ENCODE measurements at regions not wholly inside any gene's neighbourhood (a gene's known extent, or its start where the extent isn't known, plus 50 kb on each side); places are given as distances from the start of the nearest gene placed in this dataset.

DNA sequence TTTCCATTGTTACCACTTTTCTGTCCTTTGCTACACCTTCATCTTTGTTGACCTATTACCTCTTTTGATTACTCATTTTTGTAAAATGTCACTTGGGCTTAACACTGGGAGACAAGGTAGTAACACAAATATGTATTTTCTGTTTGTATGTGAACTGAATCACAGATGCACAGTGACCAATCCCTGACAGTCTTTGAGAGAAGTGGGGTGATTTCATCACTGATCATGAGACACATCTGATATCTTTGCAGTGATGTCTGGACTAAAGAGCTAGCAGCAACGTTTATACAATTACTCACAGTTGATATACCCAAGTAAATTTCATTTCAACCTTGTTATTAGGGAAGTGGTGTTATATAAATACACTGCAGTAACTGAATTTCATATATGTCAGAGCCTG lies 1397.4 kb upstream of the SPRY2 start:
- DNase-seq, result no peak

DNA sequence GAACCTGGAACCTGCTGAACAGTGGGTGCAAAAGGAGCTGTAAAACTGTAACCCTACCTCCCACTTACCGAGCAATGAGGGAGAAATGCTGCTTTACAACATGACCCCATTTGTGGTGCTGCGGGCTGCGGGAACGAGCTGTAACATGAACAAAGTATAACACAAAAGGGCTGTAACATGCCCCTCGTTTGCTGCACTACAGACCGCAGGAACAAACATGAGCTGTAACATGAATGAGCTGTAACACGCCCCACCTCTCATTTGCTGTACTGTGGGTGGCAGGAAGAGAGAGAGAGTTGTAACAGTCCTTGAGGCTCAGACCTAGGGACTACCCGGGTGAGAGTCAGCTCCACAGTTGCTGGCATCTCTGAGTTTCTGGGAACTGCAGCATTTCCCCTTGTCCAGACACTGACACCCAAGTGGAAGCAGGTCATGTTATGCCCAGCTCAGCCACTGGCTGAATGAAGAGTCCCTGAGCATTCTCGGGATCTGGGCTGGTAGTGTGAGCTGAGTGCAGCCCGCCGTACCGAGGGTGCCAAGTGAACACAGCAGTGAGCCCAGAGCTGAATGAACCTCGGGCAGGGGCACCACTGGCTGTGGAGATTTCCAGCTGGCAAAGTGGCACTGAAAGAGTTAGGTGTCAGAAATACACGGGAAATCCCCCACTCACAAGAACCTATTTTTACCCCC lies 1385.3 kb upstream of the SPRY2 start:
- no peak for DNase-seq

DNA sequence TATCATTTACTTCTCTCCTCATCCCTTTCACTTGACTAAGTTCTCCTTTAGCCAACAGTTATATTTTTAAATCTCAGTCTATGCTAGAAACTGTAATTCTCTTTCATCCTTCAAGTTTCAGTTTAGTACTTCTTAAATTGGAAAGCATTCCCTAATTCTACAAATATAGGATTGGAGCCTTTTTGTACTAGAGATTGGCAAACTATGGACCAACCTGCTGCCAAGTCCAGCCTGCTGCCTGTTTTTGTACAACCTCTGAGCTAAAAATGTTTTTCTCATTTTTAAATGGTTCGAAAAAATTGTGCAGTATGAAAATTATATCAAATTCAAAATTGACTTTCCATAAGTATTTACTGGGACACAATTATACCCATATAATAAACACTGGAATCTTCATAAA lies 1381.5 kb upstream of the SPRY2 start:
- no peak for DNase-seq

DNA sequence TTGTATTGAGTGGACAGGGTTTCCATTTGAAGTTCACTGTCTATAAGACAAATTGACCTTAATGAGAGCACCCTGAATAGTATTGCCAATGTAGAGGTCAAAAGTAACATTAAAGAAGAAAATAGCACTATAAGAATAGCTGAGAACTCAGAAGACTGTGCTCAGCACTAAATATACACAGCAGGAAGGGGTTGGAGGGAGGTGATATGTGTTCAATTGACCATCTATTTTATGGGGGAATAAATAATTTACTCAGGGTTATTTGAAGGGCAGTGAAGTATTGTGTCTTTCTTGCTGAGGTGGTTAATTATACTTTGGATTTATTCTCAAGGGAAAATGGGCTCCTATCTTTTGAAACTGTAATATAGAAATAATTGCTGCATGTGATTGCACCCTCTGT lies 1380.5 kb upstream of the SPRY2 start:
- no peak for DNase-seq

DNA sequence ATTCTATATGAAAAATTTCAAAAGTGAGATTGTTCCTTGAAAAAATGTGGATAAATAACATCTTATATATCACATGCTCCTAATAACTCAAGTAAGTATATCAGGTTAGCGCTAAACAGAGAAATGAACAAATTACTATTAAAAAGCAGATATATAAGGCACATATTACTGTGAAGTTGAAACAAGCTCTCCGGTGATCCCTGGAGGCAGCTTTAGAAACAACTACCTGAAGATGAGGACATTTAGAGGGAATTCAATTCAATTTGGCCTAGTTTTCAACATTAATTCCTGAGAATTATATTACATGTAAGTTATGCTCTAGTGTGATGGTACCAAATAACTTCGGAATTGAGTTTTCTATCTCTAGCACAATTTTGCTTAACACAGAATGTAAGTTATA lies 1373.6 kb upstream of the SPRY2 start:
- no peak for DNase-seq

DNA sequence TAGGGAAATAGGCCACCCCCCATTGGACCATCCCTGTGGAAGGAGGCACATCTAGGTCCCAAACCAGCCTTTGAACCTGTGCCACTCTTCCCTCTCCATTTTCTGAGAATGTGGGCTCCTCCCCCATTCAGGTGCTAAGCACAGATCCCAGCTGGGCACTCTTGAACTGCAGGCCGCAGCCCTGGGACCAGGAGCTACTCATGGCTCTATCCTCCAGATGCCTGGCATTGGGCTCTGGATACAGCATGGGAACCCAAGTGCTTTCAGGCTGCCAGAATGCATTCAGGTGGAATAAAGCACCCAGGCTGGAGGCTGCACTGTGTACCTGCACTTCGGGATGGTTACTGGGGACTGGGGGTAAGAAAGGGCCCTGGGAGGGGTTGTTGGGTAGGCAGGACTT lies 1372.3 kb upstream of the SPRY2 start:
- no peak for DNase-seq

DNA sequence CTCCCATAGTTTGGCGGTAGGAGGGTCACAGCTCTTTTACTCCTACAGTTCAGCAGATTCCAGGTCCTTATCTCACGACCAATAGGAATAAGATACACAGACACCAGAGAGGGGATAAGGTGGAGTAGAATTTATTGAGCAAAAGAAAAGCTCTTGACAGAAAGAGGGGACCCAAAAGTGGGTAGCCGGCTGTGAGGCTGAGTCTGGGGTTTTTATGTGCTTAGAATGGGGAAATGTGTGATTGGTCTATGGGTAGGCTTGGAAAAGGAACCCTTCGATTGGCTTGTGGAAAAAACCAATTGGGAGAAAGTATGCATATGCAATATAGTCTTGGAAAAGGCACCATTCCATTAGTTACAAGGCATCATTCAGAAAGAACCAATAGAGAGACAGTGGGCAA lies 1356.9 kb upstream of the SPRY2 start:
- DNase-seq, result no peak

DNA sequence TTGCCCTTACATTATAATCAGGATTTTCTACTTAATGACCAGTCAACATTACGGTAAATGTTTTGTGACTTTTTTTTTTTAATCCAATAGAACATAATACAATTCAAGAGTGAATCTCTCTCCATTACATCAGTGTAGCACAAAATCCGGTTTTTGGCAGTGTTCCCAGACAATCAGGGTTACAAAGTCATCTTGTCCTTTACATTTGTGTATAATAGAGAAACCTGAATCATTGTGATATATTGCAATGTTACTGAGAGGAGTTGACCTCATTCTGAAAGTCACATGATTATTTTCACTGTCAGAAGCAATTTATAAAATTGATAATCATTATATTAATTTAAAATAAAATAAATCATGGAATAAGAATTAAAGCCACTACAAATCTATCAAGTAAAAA lies 1346.0 kb upstream of the SPRY2 start:
- no peak for DNase-seq

DNA sequence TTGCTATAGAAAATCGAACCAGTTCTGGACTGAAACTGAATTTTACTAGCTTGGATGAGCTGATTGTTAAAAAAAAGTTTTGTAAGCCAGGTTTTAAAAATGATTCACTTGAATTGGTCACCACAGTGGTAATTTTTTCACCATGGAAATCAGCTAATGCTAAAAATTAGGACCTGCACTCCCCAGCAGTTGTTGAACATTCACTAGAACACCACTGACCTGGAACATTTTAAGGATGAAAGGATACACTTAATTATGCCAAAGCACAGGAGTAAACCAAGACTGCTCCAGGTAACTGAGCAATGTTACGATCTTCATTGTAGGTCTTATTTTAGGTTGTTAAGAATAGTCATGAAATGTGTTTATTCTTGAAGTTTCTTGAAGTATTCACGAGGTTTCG lies 1342.6 kb upstream of the SPRY2 start:
- DNase-seq, result no peak

DNA sequence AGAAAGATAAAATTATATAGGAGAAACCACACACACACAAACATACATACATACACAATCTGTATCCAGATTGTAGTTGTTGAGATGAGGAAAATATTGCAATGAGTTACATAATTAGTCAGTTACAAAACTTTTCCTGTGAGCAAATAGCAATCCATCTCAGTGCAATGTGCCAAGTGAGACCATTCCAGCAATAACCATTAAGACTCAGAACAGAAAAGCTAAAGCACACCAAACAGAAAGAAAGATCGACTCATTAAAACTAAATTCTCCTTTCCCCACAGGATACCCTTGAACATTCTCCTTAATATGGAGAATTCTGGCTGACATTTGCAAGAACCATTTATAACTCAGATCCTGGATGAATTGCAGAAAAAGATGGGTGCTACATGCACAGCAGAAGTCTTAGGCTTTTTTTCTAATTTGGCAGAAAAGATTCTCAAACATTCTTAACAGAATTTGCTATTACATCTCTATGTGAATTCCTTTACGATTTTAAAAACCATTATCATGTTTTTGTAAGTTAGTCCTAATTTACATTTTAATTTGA lies 1341.2 kb upstream of the SPRY2 start:
- no peak for DNase-seq

DNA sequence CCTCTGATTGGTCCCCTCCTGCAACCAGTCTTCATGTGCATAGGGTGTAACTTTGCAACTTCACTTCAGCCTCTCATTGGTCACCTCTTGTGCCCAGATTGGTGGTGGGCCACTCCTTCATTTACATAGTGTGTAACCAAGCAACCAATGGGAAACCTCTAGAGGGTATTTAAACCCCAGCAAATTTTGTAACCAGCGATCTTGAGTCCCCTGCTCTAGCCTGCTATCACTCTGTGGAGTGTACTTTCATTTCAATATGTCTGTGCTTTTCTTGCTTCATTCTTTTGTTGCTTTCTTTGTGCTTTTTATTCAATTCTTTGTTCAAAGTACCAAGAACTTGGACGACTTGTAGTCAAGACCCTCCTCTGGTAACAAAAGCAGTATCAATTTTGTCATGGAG lies 1336.9 kb upstream of the SPRY2 start:
- DNase-seq, result no peak

DNA sequence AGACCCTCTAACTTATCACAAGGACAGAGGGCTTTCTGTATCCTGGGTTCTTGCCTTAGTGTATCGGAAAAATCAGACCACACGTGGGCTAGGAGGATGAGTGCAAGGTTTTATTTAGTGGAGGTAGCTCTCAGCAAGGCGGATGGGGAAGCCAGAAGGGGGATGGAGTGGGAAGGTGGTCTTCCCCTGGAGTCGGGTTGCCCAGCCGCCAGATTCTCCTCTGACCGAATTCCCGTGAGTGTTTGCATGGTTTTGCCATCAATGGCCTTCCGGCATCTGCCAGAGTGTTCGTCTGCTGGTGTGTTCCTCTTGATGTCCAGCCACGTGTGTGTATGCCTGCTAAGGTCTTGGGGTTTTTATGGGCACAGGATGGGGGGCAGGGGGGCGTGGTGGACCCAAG lies 1335.1 kb upstream of the SPRY2 start:
- no peak for DNase-seq

DNA sequence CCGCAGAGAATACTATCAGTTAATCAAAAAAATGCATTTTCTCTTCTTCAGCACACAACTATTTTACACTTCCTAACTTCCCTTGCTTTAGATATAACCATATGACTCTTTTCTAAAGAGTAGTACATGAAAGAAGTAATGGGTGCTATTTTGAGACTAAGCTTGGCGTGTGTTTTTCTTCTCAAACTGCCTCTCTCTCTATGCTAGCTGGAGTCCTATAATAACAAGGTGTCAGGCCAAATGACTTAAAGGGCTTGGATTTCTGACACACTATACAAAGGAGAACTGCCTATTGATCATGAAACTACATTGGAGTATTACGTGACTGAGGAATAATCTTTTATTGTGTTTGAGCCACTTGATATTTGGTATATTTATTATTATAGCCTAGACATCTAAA lies 1330.1 kb upstream of the SPRY2 start:
- DNase-seq, result no peak

DNA sequence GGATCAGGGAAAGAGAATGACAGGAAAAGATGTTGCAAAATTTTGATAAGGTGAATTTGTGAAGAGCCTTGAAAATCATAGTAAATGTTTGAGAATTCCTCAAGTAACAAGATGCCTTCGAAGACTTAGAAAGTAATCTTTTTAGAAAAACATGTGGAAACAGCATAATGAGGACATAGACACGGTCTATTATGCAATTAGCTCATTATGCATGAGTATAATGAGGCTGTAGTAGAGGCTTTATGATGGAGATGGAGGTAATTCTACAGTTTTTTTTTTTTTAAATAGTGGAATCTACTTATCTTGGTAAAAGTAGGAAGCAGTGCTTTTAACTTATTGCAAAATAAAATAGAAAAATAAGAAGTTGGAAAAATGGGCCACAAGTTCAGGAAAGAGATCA lies 1329.1 kb upstream of the SPRY2 start:
- no peak for DNase-seq

DNA sequence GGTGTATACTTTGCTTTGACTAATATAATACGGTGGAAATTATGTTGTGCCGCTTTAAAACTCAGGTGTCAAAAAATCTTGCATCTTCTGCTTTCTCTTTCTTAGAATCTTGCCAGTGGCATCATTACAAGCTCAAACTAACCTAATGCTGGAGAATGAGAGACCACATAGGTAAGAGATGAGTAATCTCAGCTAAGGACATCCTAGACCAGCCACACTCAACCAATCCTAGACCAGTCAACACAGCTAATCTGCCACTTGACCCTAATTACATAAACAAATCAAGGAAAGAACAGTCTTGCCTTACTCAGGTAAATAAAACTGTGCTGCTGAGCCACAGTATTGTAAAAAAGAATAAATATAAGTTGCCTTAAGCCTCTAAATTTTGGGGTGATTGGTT lies 1323.9 kb upstream of the SPRY2 start:
- no peak for DNase-seq

DNA sequence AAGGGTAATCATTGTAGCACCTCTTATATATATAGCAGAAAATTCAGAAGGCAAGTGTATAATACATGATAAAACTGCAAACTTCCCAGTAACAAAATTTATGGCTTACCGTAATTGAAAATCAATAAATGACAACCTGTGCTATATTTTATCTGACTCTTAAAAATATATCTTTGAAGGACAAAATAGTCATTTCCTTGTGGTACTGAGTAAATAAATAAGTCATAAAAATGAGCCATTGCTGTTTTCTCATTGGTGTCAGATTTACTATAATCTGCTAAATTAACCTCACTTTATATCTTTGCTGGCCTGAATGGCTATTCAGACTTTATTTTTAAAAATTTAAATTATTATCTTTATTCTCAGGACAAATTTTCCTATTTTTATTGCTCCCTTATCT lies 1319.1 kb upstream of the SPRY2 start:
- no peak for DNase-seq

DNA sequence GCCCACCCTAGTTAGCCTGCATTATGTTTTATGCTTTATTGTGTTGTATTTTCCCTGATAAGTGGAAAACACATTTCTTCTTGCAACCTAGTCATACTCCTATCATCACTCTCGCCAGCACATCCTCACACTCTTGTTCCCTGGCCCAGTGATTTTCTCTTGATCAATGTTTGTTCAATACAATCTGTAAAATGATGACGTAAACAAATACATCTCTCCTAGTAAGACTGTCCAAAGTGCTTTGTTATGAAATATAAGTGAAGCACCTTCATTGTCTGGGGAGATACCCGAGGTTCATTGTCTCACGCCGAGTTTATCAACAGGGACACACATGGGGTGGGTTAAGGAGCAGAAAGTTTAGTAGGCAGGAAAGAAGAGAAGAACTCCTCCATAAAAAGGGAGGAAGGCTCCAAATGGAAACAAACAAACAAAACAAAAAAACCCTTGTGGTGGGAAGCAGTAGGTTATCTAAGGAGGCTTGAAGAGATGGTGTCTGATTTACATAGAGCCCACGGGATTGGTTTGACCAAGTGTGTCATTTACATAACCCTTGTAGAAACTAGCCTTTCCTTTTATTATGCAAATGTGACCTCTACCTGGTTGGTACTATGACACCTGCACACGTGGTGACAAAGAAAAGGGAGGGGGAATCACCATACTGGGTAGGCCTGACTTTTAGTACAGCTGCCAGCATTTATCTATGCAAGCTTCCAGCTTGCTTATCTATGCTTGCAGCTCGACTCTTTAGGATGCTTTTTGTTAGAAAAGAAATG lies 1317.9 kb upstream of the SPRY2 start:
- DNase-seq, result no peak

DNA sequence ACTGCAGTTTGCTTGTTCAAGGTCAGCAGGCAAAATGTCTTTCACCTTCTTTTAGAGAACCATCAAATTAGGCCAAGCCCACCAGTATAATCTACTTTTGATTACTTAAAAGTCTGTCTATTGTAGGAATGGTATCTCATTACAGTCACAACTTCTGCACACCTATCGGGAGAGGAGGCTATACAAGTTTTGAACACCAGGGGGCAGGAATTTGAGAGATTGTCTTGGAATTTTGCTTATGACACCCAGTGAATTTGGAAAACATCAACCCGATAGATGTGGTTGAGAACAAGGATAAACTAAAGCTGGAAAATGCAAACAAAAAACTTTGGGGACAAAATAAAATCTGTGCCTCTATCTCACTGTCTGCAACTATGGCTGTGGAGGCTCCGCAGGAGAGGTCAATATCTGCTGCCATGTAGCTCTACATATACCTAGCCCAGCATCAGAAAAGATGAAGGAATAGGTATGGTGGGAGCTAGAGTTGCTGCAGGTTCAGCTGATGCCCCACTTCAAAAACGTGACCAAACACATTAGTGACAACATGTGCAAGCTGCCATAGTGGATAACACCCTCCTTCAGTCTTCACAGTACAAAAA lies 1299.2 kb upstream of the SPRY2 start:
- peak in 1 of 3 donors; percentile 1 for DNase-seq

DNA sequence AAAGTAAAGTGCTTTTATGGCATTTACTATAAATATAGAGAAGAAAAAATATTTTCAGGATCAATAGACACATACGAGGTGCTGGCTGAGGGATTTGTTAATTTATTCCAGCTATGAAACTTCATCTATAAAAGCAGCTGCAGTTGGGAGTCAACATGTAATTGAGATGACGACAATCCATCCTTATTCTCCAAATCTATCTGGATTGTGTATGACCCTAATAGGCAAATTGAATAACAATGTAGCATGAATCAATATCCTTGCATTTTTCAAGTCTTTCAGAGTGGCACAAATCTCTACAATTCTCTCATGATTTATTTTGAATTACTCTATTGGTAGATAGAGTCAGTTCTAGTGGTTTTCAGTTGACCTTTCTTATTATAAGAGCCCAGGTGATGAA lies 1296.5 kb upstream of the SPRY2 start:
- no peak for DNase-seq

DNA sequence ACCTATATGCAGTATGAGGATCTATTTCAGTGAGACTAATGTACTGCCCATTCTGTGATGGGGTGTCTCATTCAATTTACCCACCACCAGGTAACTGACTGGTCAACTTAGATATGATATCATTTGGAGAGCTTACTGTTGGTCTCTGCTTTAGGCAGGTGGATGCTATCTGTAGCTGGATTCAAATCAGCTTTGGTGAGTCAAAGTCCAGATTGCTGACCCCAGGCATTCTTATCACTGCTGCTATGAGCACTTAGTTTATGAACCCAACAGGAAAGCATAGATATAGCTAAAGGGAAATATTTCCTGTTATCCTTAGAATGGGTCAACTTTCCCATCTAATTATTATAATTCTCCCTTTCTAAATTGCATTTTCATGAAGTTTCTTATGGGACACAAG lies 1295.2 kb upstream of the SPRY2 start:
- no peak for DNase-seq

DNA sequence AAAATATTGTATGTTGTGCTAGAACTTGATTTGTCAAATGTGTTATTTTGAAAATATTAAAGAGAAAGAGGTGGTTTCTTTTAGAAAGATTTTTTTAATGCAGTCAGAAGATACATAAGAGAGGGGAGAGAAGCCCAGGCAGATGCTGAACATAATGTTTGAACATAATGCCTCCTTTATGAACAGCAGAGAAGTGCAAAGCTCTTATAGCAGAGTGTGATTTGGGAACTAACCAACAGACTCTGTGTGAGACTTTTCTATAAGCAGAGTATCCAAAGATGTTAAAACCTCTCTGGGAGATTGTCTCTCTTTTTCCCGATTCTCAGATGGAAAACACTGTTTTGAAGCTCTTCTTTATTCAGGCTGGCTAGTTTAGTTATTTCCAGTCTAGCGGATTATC lies 1274.1 kb upstream of the SPRY2 start:
- no peak for DNase-seq

DNA sequence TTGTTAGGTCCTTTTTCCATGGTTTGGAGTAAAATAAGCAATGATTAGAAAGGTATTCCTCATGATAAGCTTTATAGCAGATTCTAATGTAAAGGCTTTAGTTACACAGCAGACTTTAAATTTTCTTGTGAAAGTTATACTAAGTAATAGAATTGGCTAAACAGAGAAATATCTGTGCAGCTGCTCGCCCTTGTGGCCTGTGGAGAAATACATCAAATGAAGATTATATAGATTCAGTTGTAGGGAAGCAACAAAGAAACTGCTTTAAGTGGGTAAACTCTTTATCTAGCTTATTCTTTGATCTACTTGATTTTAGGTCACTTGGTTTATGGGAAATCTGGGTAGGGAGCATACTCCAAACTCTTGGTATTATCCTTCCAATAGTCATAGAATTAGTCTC lies 1269.7 kb upstream of the SPRY2 start:
- no peak for DNase-seq

DNA sequence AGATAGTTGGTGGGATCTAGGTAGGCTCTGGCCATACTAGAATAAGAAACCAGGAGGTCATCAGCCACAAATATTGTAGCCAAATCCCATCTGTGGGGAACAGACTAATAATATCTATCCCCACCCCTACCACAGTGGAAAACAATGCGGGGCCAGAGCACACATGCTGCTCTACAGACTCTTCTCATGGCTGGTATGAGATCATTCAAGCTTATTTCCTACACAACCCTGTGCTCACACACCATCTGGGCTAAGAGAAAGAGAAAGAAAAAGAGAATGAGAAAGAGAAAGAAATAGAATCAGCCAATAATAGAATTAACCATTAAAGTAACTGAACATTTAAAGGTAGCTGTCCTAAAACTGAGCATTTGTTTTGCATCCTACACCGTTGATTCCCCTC lies 1268.4 kb upstream of the SPRY2 start:
- no peak for DNase-seq

DNA sequence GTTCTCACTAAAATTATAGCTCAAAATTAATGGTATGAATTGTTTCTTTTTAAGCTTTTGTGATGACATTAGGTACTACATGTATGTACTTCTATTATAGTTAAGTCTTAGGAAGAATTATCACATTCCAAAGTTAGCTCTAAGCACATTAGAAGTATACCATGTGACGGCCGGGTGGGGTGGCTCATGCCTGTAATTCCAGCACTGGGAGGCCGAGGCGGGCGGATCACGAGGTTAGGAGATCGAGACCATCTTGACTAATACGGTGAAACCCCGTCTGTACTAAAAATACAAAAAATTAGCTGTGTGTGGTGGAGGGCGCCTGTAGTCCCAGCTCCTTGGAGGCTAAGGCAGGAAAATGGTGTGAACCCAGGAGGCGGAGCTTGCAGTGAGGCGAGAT lies 1265.1 kb upstream of the SPRY2 start:
- DNase-seq, result no peak
